ENCODE measurements at regions not wholly inside any gene's neighbourhood (a gene's known extent, or its start where the extent isn't known, plus 50 kb on each side); places are given as distances from the start of the nearest gene placed in this dataset.
"Not testable (repeated sequence)": the region's sequence is repeated elsewhere in the genome, so short reads cannot be mapped to it uniquely, and the experiment has no call there.

- DNase-seq (ENCODE audit: extremely low read depth in 1 of 2, low read depth in 1 of 2), result no peak
Observed at GRCh38 chr3:194031867-194032635, 103.9 kb upstream of the HES1 start.

- DNase-seq (ENCODE audit: extremely low read depth in 1 of 2, low read depth in 1 of 2), result no peak
Observed at GRCh38 chr3:194032828-194033435, 103.0 kb upstream of the HES1 start.

GRCh38 chr3:194034346-194035336, 101.3 kb upstream of the HES1 start:
- DNase-seq (ENCODE audit: extremely low read depth in 1 of 2, low read depth in 1 of 2), result no peak

- DNase-seq (ENCODE audit: extremely low read depth in 1 of 2, low read depth in 1 of 2), result no peak
Observed at GRCh38 chr3:194035406-194036138, 100.4 kb upstream of the HES1 start.

GRCh38 chr3:194036842-194037241, 99.1 kb upstream of the HES1 start:
- no peak for DNase-seq (ENCODE audit: extremely low read depth in 1 of 2, low read depth in 1 of 2)

- not testable (repeated sequence) for DNase-seq (ENCODE audit: extremely low read depth in 1 of 2, low read depth in 1 of 2)
Observed at GRCh38 chr3:194038346-194038745, 97.6 kb upstream of the HES1 start.

- DNase-seq (ENCODE audit: extremely low read depth in 1 of 2, low read depth in 1 of 2), result no peak
Observed at GRCh38 chr3:194038960-194039359, 97.0 kb upstream of the HES1 start.

- no peak for DNase-seq (ENCODE audit: extremely low read depth in 1 of 2, low read depth in 1 of 2)
Observed at GRCh38 chr3:194040516-194041273, 95.3 kb upstream of the HES1 start.

- DNase-seq (ENCODE audit: extremely low read depth in 1 of 2, low read depth in 1 of 2), result no peak
Observed at GRCh38 chr3:194042927-194043326, 93.0 kb upstream of the HES1 start.

- DNase-seq (ENCODE audit: extremely low read depth in 1 of 2, low read depth in 1 of 2), result no peak
Observed at GRCh38 chr3:194043516-194043915, 92.4 kb upstream of the HES1 start.

GRCh38 chr3:194045289-194045688, 90.7 kb upstream of the HES1 start:
- DNase-seq (ENCODE audit: extremely low read depth in 1 of 2, low read depth in 1 of 2), result no peak

GRCh38 chr3:194045919-194046318, 90.0 kb upstream of the HES1 start:
- DNase-seq (ENCODE audit: extremely low read depth in 1 of 2, low read depth in 1 of 2), result no peak

GRCh38 chr3:194046531-194046930, 89.4 kb upstream of the HES1 start:
- no peak for DNase-seq (ENCODE audit: extremely low read depth in 1 of 2, low read depth in 1 of 2)

- no peak for DNase-seq (ENCODE audit: extremely low read depth in 1 of 2, low read depth in 1 of 2)
Observed at GRCh38 chr3:194046995-194047645, 88.8 kb upstream of the HES1 start.

- DNase-seq (ENCODE audit: extremely low read depth in 1 of 2, low read depth in 1 of 2), result no peak
Observed at GRCh38 chr3:194049394-194049793, 86.6 kb upstream of the HES1 start.

GRCh38 chr3:194050782-194051320, 85.1 kb upstream of the HES1 start:
- DNase-seq (ENCODE audit: extremely low read depth in 1 of 2, low read depth in 1 of 2), result no peak

- DNase-seq (ENCODE audit: extremely low read depth in 1 of 2, low read depth in 1 of 2), result no peak
Observed at GRCh38 chr3:194051366-194052149, 84.4 kb upstream of the HES1 start.

- DNase-seq (ENCODE audit: extremely low read depth in 1 of 2, low read depth in 1 of 2), result no peak
Observed at GRCh38 chr3:194053136-194053535, 82.8 kb upstream of the HES1 start.
